IMR-90 (cell line): ENCODE measurements at regions not wholly inside any gene's neighbourhood (a gene's known extent, or its start where the extent isn't known, plus 50 kb on each side); places are given as distances from the start of the nearest gene placed in this dataset.

ENCODE experiments used
- ATAC-seq: fragments of 200-7000 bp; cut with Tn5 transposase; 2 replicates; pipeline ENCODE4 v1.9.1; 2020; ENCODE audit warnings: low read depth, mild to moderate bottlenecking, moderate library complexity
- BruUV-seq: library from RNA; stranded (reverse); fragments of 400-500 nt; replicated peaks from 2 replicates; lab custom pipeline; 2021; lab: Mats Ljungman, UMichigan
- CTCF ChIA-PET: fragments of 300-600 bp; formaldehyde crosslinking; extraction: SDS; loops from one replicate; lab custom pipeline; 2021; ENCODE audit warnings: antibody characterized with exemption; lab: Yijun Ruan, JAX
- POLR2A ChIA-PET: fragments of 300-600 bp; sonication (Branson Sonifier 250); formaldehyde crosslinking; loops from one replicate; lab custom pipeline; 2022; ENCODE audit warnings: antibody characterized with exemption; ENCODE audit not compliant: unreplicated experiment; lab: Charles Lee
- DNase-seq: peaks from one replicate; pipeline ENCODE4 v3.0.0; 2013
- H2AFZ ChIP-seq: replicated peaks from 2 replicates; pipeline ENCODE3; 2013; ENCODE audit warnings: low read length, mild to moderate bottlenecking; ENCODE audit not compliant: poor library complexity
- H2AK5ac ChIP-seq: 2 replicates; pipeline ENCODE4 v1.6.1; 2013; ENCODE audit warnings: low read depth, low read length, inconsistent platforms
- H2AK9ac ChIP-seq: replicated peaks from 2 replicates; pipeline ENCODE3; 2013; ENCODE audit warnings: mild to moderate bottlenecking, low read depth, low read length, moderate library complexity; ENCODE audit not compliant: poor library complexity
- H2BK120ac ChIP-seq: 2 replicates; pipeline ENCODE4 v1.6.1; 2013; ENCODE audit warnings: low read depth, low read length, inconsistent platforms
- H2BK15ac ChIP-seq: 3 replicates; pipeline ENCODE4 v1.6.1; 2013; ENCODE audit warnings: low read depth, low read length, inconsistent platforms
- H2BK20ac ChIP-seq: 2 replicates; pipeline ENCODE4 v1.6.1; 2013; ENCODE audit warnings: low read depth, mild to moderate bottlenecking, inconsistent platforms, low read length, moderate library complexity
- H2BK5ac ChIP-seq: 2 replicates; pipeline ENCODE4 v1.6.1; 2013; ENCODE audit warnings: mild to moderate bottlenecking, low read depth, low read length, inconsistent platforms; ENCODE audit not compliant: poor library complexity, severe bottlenecking
- H3K14ac ChIP-seq: replicated peaks from 2 replicates; pipeline ENCODE4 v1.6.1; 2013; ENCODE audit warnings: low read depth, low read length, inconsistent platforms
- H3K18ac ChIP-seq: 2 replicates; pipeline ENCODE4 v1.6.1; 2013; ENCODE audit warnings: low read depth, low read length, control low read depth
- H3K23ac ChIP-seq: 2 replicates; pipeline ENCODE4 v1.6.1; 2013; ENCODE audit warnings: low read depth, low read length, inconsistent platforms
- H3K27ac ChIP-seq: 2 replicates; pipeline ENCODE4 v1.5.1; 2013; ENCODE audit warnings: mild to moderate bottlenecking, control low read depth, low read length; ENCODE audit not compliant: insufficient read depth
- H3K27me3 ChIP-seq: 2 replicates; pipeline ENCODE4 v1.6.1; 2013; ENCODE audit warnings: low read length; ENCODE audit not compliant: control insufficient read depth, insufficient read depth
- H3K36me3 ChIP-seq: 2 replicates; pipeline ENCODE4 v1.6.1; 2013; ENCODE audit warnings: low read length, mixed read lengths; ENCODE audit not compliant: control insufficient read depth, insufficient read depth
- H3K4ac ChIP-seq: 2 replicates; pipeline ENCODE4 v1.6.1; 2013; ENCODE audit warnings: low read depth, low read length, inconsistent platforms
- H3K4me1 ChIP-seq: 2 replicates; pipeline ENCODE4 v1.6.1; 2013; ENCODE audit warnings: low read length, mixed read lengths; ENCODE audit not compliant: control insufficient read depth, insufficient read depth
- H3K4me2 ChIP-seq: 2 replicates; pipeline ENCODE4 v1.6.1; 2013; ENCODE audit warnings: low read depth, mild to moderate bottlenecking, control low read depth, low read length, moderate library complexity
- H3K4me3 ChIP-seq: 2 replicates; pipeline ENCODE4 v1.5.1; 2013; ENCODE audit warnings: low read depth, mild to moderate bottlenecking, control low read depth, low read length, moderate library complexity; ENCODE audit not compliant: insufficient read depth
- H3K56ac ChIP-seq: 2 replicates; pipeline ENCODE4 v1.6.1; 2013; ENCODE audit warnings: low read length, inconsistent platforms; ENCODE audit not compliant: insufficient read depth; ENCODE audit errors: extremely low read depth
- H3K79me1 ChIP-seq, 2 experiments: 2 replicates each; pipeline ENCODE4 v1.6.1; 2013; ENCODE audit warnings: low read length in 2 of 2, inconsistent platforms in 1 of 2, low read depth in 1 of 2
- H3K9ac ChIP-seq: 2 replicates; pipeline ENCODE4 v1.6.1; 2013; ENCODE audit warnings: low read depth, low read length, control low read depth
- H3K9me1 ChIP-seq: 2 replicates; pipeline ENCODE4 v1.6.1; 2013; ENCODE audit warnings: low read length, inconsistent platforms; ENCODE audit not compliant: insufficient read depth
- H3K9me3 ChIP-seq: 2 replicates; pipeline ENCODE4 v1.6.1; 2013; ENCODE audit warnings: low read length; ENCODE audit not compliant: control insufficient read depth, insufficient read depth
- H4K20me1 ChIP-seq: 2 replicates; pipeline ENCODE4 v1.6.1; 2013; ENCODE audit warnings: low read length, inconsistent platforms; ENCODE audit not compliant: insufficient read depth
- H4K5ac ChIP-seq: 2 replicates; pipeline ENCODE4 v1.6.1; 2013; ENCODE audit warnings: mild to moderate bottlenecking, low read depth, low read length, control low read depth
- H4K8ac ChIP-seq, 2 experiments: 2 replicates each; pipeline ENCODE4 v1.6.1; 2013; ENCODE audit warnings: low read depth in 2 of 2, low read length in 2 of 2, control low read depth in 1 of 2, inconsistent platforms in 1 of 2
- H4K91ac ChIP-seq: 2 replicates; pipeline ENCODE4 v1.6.1; 2013; ENCODE audit warnings: low read depth, low read length, inconsistent platforms; ENCODE audit not compliant: insufficient read depth
- CTCF ChIP-seq: conservative IDR thresholded peaks from 2 replicates; pipeline ENCODE4 v1.5.1; 2012; ENCODE audit warnings: mild to moderate bottlenecking, low read depth, low read length, improper control_type of control experiment
- NFE2L2 ChIP-seq: fragments of 150-350 bp; IDR thresholded peaks from 2 replicates; pipeline ENCODE4 v1.6.1; 2016; ENCODE audit warnings: low read depth, mild to moderate bottlenecking, low read length
- RAD21 ChIP-seq: IDR thresholded peaks from 2 replicates; pipeline ENCODE4 v1.6.1; 2012; ENCODE audit warnings: low read length, improper control_type of control experiment
- WGBS, 2 experiments: methylation state at CpG; one replicate each; pipeline versions ENCODE4 v1.1.5 to v1.1.7; 2013; ENCODE audit warnings: missing lambda C conversion rate in 2 of 2; ENCODE audit not compliant: insufficient read length in 1 of 2; ENCODE audit errors: extremely low coverage in 2 of 2; 5-methylcytosine and 5-hydroxymethylcytosine counted together
- dilution Hi-C: fragments of 300-500 bp; cut with HindIII; formaldehyde crosslinking; loops from one replicate; pipeline ENCODE4 v1.14.3; 2018; ENCODE audit warnings: low sequenced_read_pairs; ENCODE audit not compliant: unreplicated experiment
- in situ Hi-C: fragments of 300-500 bp; cut with MboI; formaldehyde crosslinking; loops from 3 replicates; pipeline ENCODE4 v1.14.3; 2019; ENCODE audit warnings: low sequenced_read_pairs, inconsistent platforms, mixed read lengths
- intact Hi-C: fragments of 100-400 bp; cut with micrococcal nuclease; formaldehyde crosslinking; loops from 2 replicates; pipeline ENCODE4 v1.10.0; 2022
- TF ChIP-seq, protein P1 (sequence below): fragments of 150-350 bp; IDR thresholded peaks from 2 replicates; pipeline ENCODE4 v1.6.1; 2017; ENCODE audit warnings: mild to moderate bottlenecking, antibody characterized with exemption, low read length, low read depth

DNA sequence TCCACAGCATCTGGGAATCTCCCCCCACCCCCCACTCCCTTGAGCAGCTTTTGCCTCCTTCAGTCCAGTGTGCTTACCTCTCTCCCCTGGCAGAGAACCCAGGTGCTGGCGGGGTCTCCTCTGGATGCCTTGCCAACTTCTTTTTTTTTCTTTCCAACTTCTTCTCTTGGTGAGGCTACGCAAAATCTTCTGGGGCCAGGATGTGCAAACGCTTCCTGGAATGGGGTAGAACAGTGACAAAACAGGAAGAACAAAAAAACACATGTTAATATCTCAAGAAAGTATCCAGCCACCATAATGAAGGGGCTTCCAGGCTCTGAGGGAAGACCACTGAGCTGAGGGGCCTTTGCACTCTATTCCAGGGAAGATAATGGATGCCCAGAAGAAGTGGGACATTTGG lies 53.9 kb upstream of the DDR1 start:
- no peak for DNase-seq
- H3K56ac ChIP-seq = no peak overlapping the region
- no peak overlapping the region for H3K4ac ChIP-seq
- H3K4me1 ChIP-seq = peaks cover 16% of the 10 kb centered on the region
- peak overlapping the region; percentile 10 for H2AK9ac ChIP-seq
- H3K23ac ChIP-seq = peak overlapping the region; percentile 1; the same call in 1 of the 2 replicates
- dilution Hi-C loops = no loop called here
- intact Hi-C loops = no loop called here
- BruUV-seq = no TSS peak
- WGBS, 2 experiments = no CpG with 5 or more reads among the region's 3 CpGs
- peaks cover 0 to 5% of the 10 kb centered on the region in 2 experiments; a peak in 1 of 4 replicates for H3K79me1 ChIP-seq
- H3K4me2 ChIP-seq = no peak overlapping the region
- ChIA-PET CTCF (interaction anchor here (0.7 to 1.4 kb wide), 2 partner anchors 13 to 65 kb away, joined by 3 to 4 read pairs; no protein-coding TSS in a partner anchor), POLR2A (no interaction called here)
- H3K9ac ChIP-seq = no peak overlapping the region
- H2BK20ac ChIP-seq = no peak overlapping the region
- no peak overlapping the region for H4K91ac ChIP-seq
- H3K14ac ChIP-seq = no peak overlapping the region
- H3K27me3 ChIP-seq = peaks cover 15% of the 10 kb centered on the region
- H4K8ac ChIP-seq = no peak overlapping the region
- no peak overlapping the region for H2AFZ ChIP-seq
- H3K9me1 ChIP-seq = peaks cover 17% of the 10 kb centered on the region
- no peak overlapping the region for H3K18ac ChIP-seq
- in situ Hi-C loops = no loop called here
- no peaks in the 10 kb centered on the region for H4K20me1 ChIP-seq
- TF ChIP-seq NFE2L2 (no peak), CTCF (no peak), RAD21 (no peak)
- TF ChIP-seq, protein P1, sequence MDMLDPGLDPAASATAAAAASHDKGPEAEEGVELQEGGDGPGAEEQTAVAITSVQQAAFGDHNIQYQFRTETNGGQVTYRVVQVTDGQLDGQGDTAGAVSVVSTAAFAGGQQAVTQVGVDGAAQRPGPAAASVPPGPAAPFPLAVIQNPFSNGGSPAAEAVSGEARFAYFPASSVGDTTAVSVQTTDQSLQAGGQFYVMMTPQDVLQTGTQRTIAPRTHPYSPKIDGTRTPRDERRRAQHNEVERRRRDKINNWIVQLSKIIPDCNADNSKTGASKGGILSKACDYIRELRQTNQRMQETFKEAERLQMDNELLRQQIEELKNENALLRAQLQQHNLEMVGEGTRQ = no peak
- no peak overlapping the region for H2BK120ac ChIP-seq
- no peak overlapping the region for H3K27ac ChIP-seq
- no peak overlapping the region for H2BK15ac ChIP-seq
- no peak overlapping the region for H2BK5ac ChIP-seq
- no peaks in the 10 kb centered on the region for H3K36me3 ChIP-seq
- no peak for ATAC-seq
- H2AK5ac ChIP-seq = no peak overlapping the region; the same call in 1 of the 2 replicates
- no peak overlapping the region for H4K5ac ChIP-seq
- no peak overlapping the region for H3K4me3 ChIP-seq
- H3K9me3 ChIP-seq = no peaks in the 10 kb centered on the region
